ENCODE measurements at regions not wholly inside any gene's neighbourhood (a gene's known extent, or its start where the extent isn't known, plus 50 kb on each side); places are given as distances from the start of the nearest gene placed in this dataset.
A peak's percentile ranks its signal among the peaks of the same experiment; 100 is the strongest.

- Histone ChIP-seq H3K27ac (no peak overlapping the region), H3K9me3 (no peaks in the 10 kb centered on the region), H3K36me3 (replicated peaks in 1 of 2; ENCODE audit: insufficient read depth in 1 of 2, low read depth in 2 of 2) (no peaks in the 10 kb centered on the region), H3K27me3 (no peaks in the 10 kb centered on the region), H3K4me1 (no peaks in the 10 kb centered on the region), H3K4me3 (no peak overlapping the region)
- TF ChIP-seq POLR2A (IDR thresholded peaks at IDR 0.05) (no peak), CTCF (IDR thresholded peaks at IDR 0.05) (no peak)
- intact Hi-C loops (cut with DNase I): no loop called here
- DNase-seq (no peak), ATAC-seq (no peak)
- 60 to 84% methylated on average over 3 of the region's 3 CpGs for WGBS, 2 donors
Observed at GRCh38 chr1:185419718-185420117, 102.7 kb upstream of the IVNS1ABP start.

- no peak for TF ChIP-seq CTCF (IDR thresholded peaks at IDR 0.05)
Observed at GRCh38 chr1:185418472-185418871, 101.4 kb upstream of the IVNS1ABP start.

GRCh38 chr1:185412385-185413087, 95.5 kb upstream of the IVNS1ABP start:
- TF ChIP-seq CTCF (IDR thresholded peaks at IDR 0.05) (no peak), POLR2A (IDR thresholded peaks at IDR 0.05) (no peak)
- Histone ChIP-seq H3K36me3 (replicated peaks in 1 of 2; ENCODE audit: insufficient read depth in 1 of 2, low read depth in 2 of 2) (no peaks in the 10 kb centered on the region), H3K27me3 (no peaks in the 10 kb centered on the region), H3K4me3 (no peak overlapping the region), H3K9me3 (no peaks in the 10 kb centered on the region), H3K27ac (no peak overlapping the region), H3K4me1 (no peaks in the 10 kb centered on the region)
- WGBS, 2 donors: 80 to 88% methylated on average over 7 of the region's 7 CpGs
- intact Hi-C loops (cut with DNase I): no loop called here
- ATAC-seq (no peak), DNase-seq (no peak)

More at GRCh38 chr1:185418472-185418871, 101.4 kb upstream of the IVNS1ABP start:
- Histone ChIP-seq H3K9me3 (no peaks in the 10 kb centered on the region), H3K36me3 (replicated peaks in 1 of 2; ENCODE audit: insufficient read depth in 1 of 2, low read depth in 2 of 2) (no peaks in the 10 kb centered on the region), H3K4me3 (no peak overlapping the region), H3K4me1 (no peaks in the 10 kb centered on the region), H3K27me3 (no peaks in the 10 kb centered on the region), H3K27ac (no peak overlapping the region)
- 56 to 61% methylated on average over 1 of the region's 1 CpG for WGBS, 2 donors
- ATAC-seq (no peak), DNase-seq (no peak)
- intact Hi-C loops (cut with DNase I): no loop called here

GRCh38 chr1:185409763-185410528, 92.9 kb upstream of the IVNS1ABP start:
- no peaks in the 10 kb centered on the region for H3K9me3 ChIP-seq
- DNase-seq (no peak), ATAC-seq (peak; percentile 21)
- H3K4me3 ChIP-seq: no peak overlapping the region
- no peaks in the 10 kb centered on the region for H3K4me1 ChIP-seq
- no peaks in the 10 kb centered on the region for H3K27me3 ChIP-seq
- TF ChIP-seq CTCF (IDR thresholded peaks at IDR 0.05) (no peak), POLR2A (IDR thresholded peaks at IDR 0.05) (no peak)
- no peaks in the 10 kb centered on the region for H3K36me3 ChIP-seq (replicated peaks in 1 of 2; ENCODE audit: insufficient read depth in 1 of 2, low read depth in 2 of 2)
- WGBS, 2 donors: 35 to 50% methylated on average over 1 of the region's 1 CpG
- peak overlapping the region in 2 of 4 donors; percentile 41 for H3K27ac ChIP-seq
- intact Hi-C loops (cut with DNase I): no loop called here
